Heart right ventricle (tissue), 16 donors: ENCODE measurements at regions not wholly inside any gene's neighbourhood (a gene's known extent, or its start where the extent isn't known, plus 50 kb on each side); places are given as distances from the start of the nearest gene placed in this dataset.

ENCODE experiments used
- ATAC-seq, 8 donors: fragments of 200-7000 bp; cut with Tn5 transposase; one replicate each; pipeline ENCODE4 v1.9.1; 2020; ENCODE audit warnings: mild to moderate bottlenecking in 8 of 8, moderate library complexity in 8 of 8, moderate number of reproducible peaks in 1 of 8
- DNase-seq, 2 donors: peaks; one replicate each; pipeline ENCODE4 v3.0.0-alpha.2; 2020
- H3K27ac ChIP-seq, 10 donors: fragments of 200-600 bp; sonication (generic) in 2 of 10; one replicate each; pipeline versions ENCODE4 v1.5.0 to v1.8.0; 2020 to 2022; ENCODE audit warnings: mild to moderate bottlenecking in 3 of 10
- H3K27me3 ChIP-seq, 7 donors: fragments of 200-600 bp; one replicate each; pipeline ENCODE4 v1.8.0; 2021 to 2022; ENCODE audit warnings: mild to moderate bottlenecking in 2 of 7
- H3K36me3 ChIP-seq, 9 donors: fragments of 200-600 bp; sonication (generic) in 1 of 9; one replicate each; pipeline versions ENCODE4 v1.5.0 to v1.8.0; 2020 to 2022; ENCODE audit warnings: mild to moderate bottlenecking in 2 of 9
- H3K4me1 ChIP-seq, 9 donors: fragments of 200-600 bp; sonication (generic) in 1 of 9; one replicate each; pipeline versions ENCODE4 v1.5.0 to v1.8.0; 2020 to 2022; ENCODE audit warnings: mild to moderate bottlenecking in 4 of 9
- H3K4me3 ChIP-seq, 10 donors: fragments of 200-600 bp; sonication (generic) in 2 of 10; one replicate each; pipeline versions ENCODE4 v1.5.0 to v1.8.0; 2020 to 2022; ENCODE audit warnings: mild to moderate bottlenecking in 7 of 10, moderate library complexity in 2 of 10
- H3K9me3 ChIP-seq, 11 donors: fragments of 200-600 bp in 10 of 11; sonication (generic) in 2 of 11; one replicate each; pipeline versions ENCODE4 v1.5.0 to v1.8.0; 2013 to 2022; ENCODE audit warnings: mild to moderate bottlenecking in 2 of 11, control low read depth in 1 of 11, moderate library complexity in 1 of 11
- CTCF ChIP-seq, 9 donors: fragments of 200-600 bp; sonication (generic) in 2 of 9; IDR thresholded peaks; one replicate each; pipeline versions ENCODE4 v1.5.0 to v1.8.0; 2021 to 2022; ENCODE audit warnings: antibody characterized with exemption in 9 of 9, mild to moderate bottlenecking in 5 of 9, moderate library complexity in 1 of 9
- WGBS, 2 donors: extraction: QIAGEN DNeasy Blood & Tissue Kit; methylation state at CpG; one replicate each; pipeline ENCODE4 v1.1.7; 2013; ENCODE audit warnings: inconsistent platforms in 1 of 2; 5-methylcytosine and 5-hydroxymethylcytosine counted together
- intact Hi-C, 10 donors: fragments of 100-400 bp; cut with DNase I; formaldehyde crosslinking; loops; one replicate each; pipeline versions ENCODE4 v1.11.1 to v1.14.2; 2022
- donor health status: Arrhythmogenic right ventricular cardiomyopathy.
- donor health status: ischemic (EF 13 %, LVEDD 7.1; RV severe dilation, severe dysfunction).
- donor health status: healthy with polysubstance abuse.
- donor health status: DM: no; HTN: yes; CAD: no.
- donor health status: DM: no; HTN: no; CAD: no.
- donor health status: ischemic (EF 25% LVEDD 6.9; RV normal size, moderate dysfunction).
- donor health status: ischemic (EF 25% LVEDD 5.7; RV mildly dilated, moderate dysfunction).
- donor health status: healthy.
- donor health status: DM: yes; HTN: yes; CAD: no.
- donor health status: Ischemic cardiomyopathy.
- donor health status: ischemic (EF 35%, LVEDD 5.7; RV mildly dilated, moderate dysfunction).
- donor health status: nonischemic (EF 11% LVEDD 7.7; RV severe dilation, severe dysfunction).
- donor health status: DM: yes; HTN: yes; CAD: no.
- donor health status: PGD.
- donor health status: ischemic (EF 29% LVEDD 5.4; RV normal size, mild dysfunction).
- donor health status: nonischemic (EF 23%, LVEDD 6.1; RV moderate dilation, normal function).

- Histone ChIP-seq H3K4me1 (peaks cover 0 to 11% (median 5%) of the 10 kb centered on the region in 9 donors), H3K27ac (no peak overlapping the region), H3K27me3 (no peaks in the 10 kb centered on the region), H3K9me3 (peaks cover 0 to 20% (median 4%) of the 10 kb centered on the region in 11 donors), H3K4me3 (no peak overlapping the region), H3K36me3 (no peaks in the 10 kb centered on the region)
- intact Hi-C loops: loop anchor here in 1 of 10 donors (5.0 kb wide), 1 partner anchor 41 kb away; no protein-coding TSS in a partner anchor
- DNase-seq (no peak), ATAC-seq (no peak)
- no peak for TF ChIP-seq CTCF (IDR thresholded peaks at IDR 0.05)
- 91 to 94% methylated on average over 2 of the region's 2 CpGs for WGBS, 2 donors
Measured at GRCh38 chr1:204001166-204001901, 71.6 kb upstream of the SOX13 start.

- Histone ChIP-seq H3K4me1 (peaks cover 0 to under 1% (median 0%) of the 10 kb centered on the region in 9 donors), H3K27ac (no peak overlapping the region), H3K36me3 (no peaks in the 10 kb centered on the region), H3K27me3 (no peaks in the 10 kb centered on the region), H3K9me3 (peaks cover 0 to 20% (median 4%) of the 10 kb centered on the region in 11 donors), H3K4me3 (no peak overlapping the region)
- no peak for TF ChIP-seq CTCF (IDR thresholded peaks at IDR 0.05)
- ATAC-seq (no peak), DNase-seq (no peak)
- intact Hi-C loops: loop anchor here in 1 of 10 donors (5.0 kb wide), 1 partner anchor 40 kb away; no protein-coding TSS in a partner anchor
- WGBS, 2 donors: 56 to 75% methylated on average over 3 of the region's 3 CpGs
Measured at GRCh38 chr1:204002614-204003013, 70.3 kb upstream of the SOX13 start.

- no peak overlapping the region for H3K4me3 ChIP-seq
- no peak for TF ChIP-seq CTCF (IDR thresholded peaks at IDR 0.05)
Measured at GRCh38 chr1:204003536-204003935, 69.4 kb upstream of the SOX13 start.

GRCh38 chr1:204011426-204011825, 61.5 kb upstream of the SOX13 start:
- no peak for DNase-seq
- no peak for ATAC-seq
- Histone ChIP-seq H3K27me3 (no peaks in the 10 kb centered on the region), H3K27ac (no peak overlapping the region), H3K4me1 (no peaks in the 10 kb centered on the region), H3K36me3 (no peaks in the 10 kb centered on the region), H3K4me3 (no peak overlapping the region), H3K9me3 (no peaks in the 10 kb centered on the region)
- 89 to 92% methylated on average over 5 of the region's 5 CpGs for WGBS, 2 donors
- intact Hi-C loops: no loop called here
- no peak for TF ChIP-seq CTCF (IDR thresholded peaks at IDR 0.05)

More at GRCh38 chr1:204003536-204003935, 69.4 kb upstream of the SOX13 start:
- intact Hi-C loops: loop anchor here in 1 of 10 donors (5.0 kb wide), 1 partner anchor 39 kb away; no protein-coding TSS in a partner anchor
- Histone ChIP-seq H3K4me1 (no peaks in the 10 kb centered on the region), H3K9me3 (peaks cover 0 to 20% (median 4%) of the 10 kb centered on the region in 11 donors), H3K36me3 (no peaks in the 10 kb centered on the region), H3K27ac (no peak overlapping the region), H3K27me3 (no peaks in the 10 kb centered on the region)
- no peak for DNase-seq
- 48 to 52% methylated on average over 1 of the region's 1 CpG for WGBS, 2 donors
- no peak for ATAC-seq
